ENCODE measurements at regions not wholly inside any gene's neighbourhood (a gene's known extent, or its start where the extent isn't known, plus 50 kb on each side); places are given as distances from the start of the nearest gene placed in this dataset.

- no peak for DNase-seq (ENCODE audit: low spot score)
Measured at GRCh38 chr4:81627590-81627989, 155.9 kb upstream of the RASGEF1B start.

- no peak for DNase-seq (ENCODE audit: low spot score)
Measured at GRCh38 chr4:81626851-81627250, 155.1 kb upstream of the RASGEF1B start.

- DNase-seq (ENCODE audit: low spot score) = no peak
Measured at GRCh38 chr4:81625422-81626417, 154.0 kb upstream of the RASGEF1B start.

- DNase-seq (ENCODE audit: low spot score) = no peak
Measured at GRCh38 chr4:81623434-81623833, 151.7 kb upstream of the RASGEF1B start.

- no peak for DNase-seq (ENCODE audit: low spot score)
Measured at GRCh38 chr4:81622474-81623184, 150.9 kb upstream of the RASGEF1B start.

GRCh38 chr4:81622028-81622427 lies 150.3 kb upstream of the RASGEF1B start:
- DNase-seq (ENCODE audit: low spot score) = no peak

GRCh38 chr4:81621490-81621889 lies 149.8 kb upstream of the RASGEF1B start:
- no peak for DNase-seq (ENCODE audit: low spot score)

- DNase-seq (ENCODE audit: low spot score) = no peak
Measured at GRCh38 chr4:81620442-81620841, 148.7 kb upstream of the RASGEF1B start.

GRCh38 chr4:81617545-81617944 lies 145.8 kb upstream of the RASGEF1B start:
- DNase-seq (ENCODE audit: low spot score) = no peak

GRCh38 chr4:81611221-81611620 lies 139.5 kb upstream of the RASGEF1B start:
- DNase-seq (ENCODE audit: low spot score) = no peak

GRCh38 chr4:81609844-81610243 lies 138.1 kb upstream of the RASGEF1B start:
- no peak for DNase-seq (ENCODE audit: low spot score)

- no peak for DNase-seq (ENCODE audit: low spot score)
Measured at GRCh38 chr4:81607950-81608349, 136.2 kb upstream of the RASGEF1B start.

- no peak for DNase-seq (ENCODE audit: low spot score)
Measured at GRCh38 chr4:81606801-81607501, 135.2 kb upstream of the RASGEF1B start.

GRCh38 chr4:81606166-81606565 lies 134.5 kb upstream of the RASGEF1B start:
- no peak for DNase-seq (ENCODE audit: low spot score)

GRCh38 chr4:81605271-81605670 lies 133.6 kb upstream of the RASGEF1B start:
- DNase-seq (ENCODE audit: low spot score) = no peak

GRCh38 chr4:81604683-81605218 lies 133.0 kb upstream of the RASGEF1B start:
- DNase-seq (ENCODE audit: low spot score) = no peak

GRCh38 chr4:81602854-81603253 lies 131.1 kb upstream of the RASGEF1B start:
- no peak for DNase-seq (ENCODE audit: low spot score)

- DNase-seq (ENCODE audit: low spot score) = no peak
Measured at GRCh38 chr4:81601358-81601694, 129.6 kb upstream of the RASGEF1B start.

- no peak for DNase-seq (ENCODE audit: low spot score)
Measured at GRCh38 chr4:81600520-81601357, 129.0 kb upstream of the RASGEF1B start.

GRCh38 chr4:81599742-81600380 lies 128.2 kb upstream of the RASGEF1B start:
- no peak for DNase-seq (ENCODE audit: low spot score)

Data from GM03348 (cell line).